Aorta (tissue), 5 donors: ENCODE measurements at regions not wholly inside any gene's neighbourhood (a gene's known extent, or its start where the extent isn't known, plus 50 kb on each side); places are given as distances from the start of the nearest gene placed in this dataset.

Experiments
- ATAC-seq: fragments of 200-7000 bp; cut with Tn5 transposase; one replicate; pipeline ENCODE4 v1.9.1; 2022; ENCODE audit warnings: moderate library complexity; ENCODE audit not compliant: low FRiP score
- DNase-seq, 2 donors: peaks; one replicate each; pipeline ENCODE4 v3.0.0-alpha.2; 2020
- H3K27ac ChIP-seq, 2 donors: one replicate each; pipeline ENCODE4 v1.5.1; 2013; ENCODE audit warnings: low read length in 2 of 2, mild to moderate bottlenecking in 2 of 2, moderate library complexity in 2 of 2, control low read depth in 1 of 2, inconsistent platforms in 1 of 2, low read depth in 1 of 2
- H3K27me3 ChIP-seq, 2 donors: one replicate each; pipeline ENCODE4 v1.6.1; 2013; ENCODE audit warnings: control low read depth in 1 of 2, low read length in 1 of 2, mild to moderate bottlenecking in 1 of 2, moderate library complexity in 1 of 2; ENCODE audit not compliant: insufficient read depth in 2 of 2, control insufficient read depth in 1 of 2
- H3K36me3 ChIP-seq, 2 donors: one replicate each; pipeline ENCODE4 v1.6.1; 2013; ENCODE audit warnings: control low read depth in 1 of 2, low read length in 1 of 2, mild to moderate bottlenecking in 1 of 2; ENCODE audit not compliant: insufficient read depth in 2 of 2, control insufficient read depth in 1 of 2
- H3K4me1 ChIP-seq, 2 donors: one replicate each; pipeline ENCODE4 v1.6.1; 2013; ENCODE audit warnings: low read length in 2 of 2, control low read depth in 1 of 2, mild to moderate bottlenecking in 1 of 2, moderate library complexity in 1 of 2; ENCODE audit not compliant: insufficient read depth in 2 of 2, control insufficient read depth in 1 of 2
- H3K4me3 ChIP-seq, 2 donors: one replicate each; pipeline ENCODE4 v1.5.1; 2013; ENCODE audit warnings: low read length in 2 of 2, control low read depth in 1 of 2, mild to moderate bottlenecking in 1 of 2
- H3K9me3 ChIP-seq: one replicate; pipeline ENCODE4 v1.6.1; 2013; ENCODE audit warnings: mild to moderate bottlenecking, low read length; ENCODE audit not compliant: control insufficient read depth
- WGBS, 2 donors: extraction: QIAGEN DNeasy Blood & Tissue Kit; methylation state at CpG; one replicate each; pipeline ENCODE4 v1.1.7; 2013; 5-methylcytosine and 5-hydroxymethylcytosine counted together
- intact Hi-C, 2 donors: fragments of 100-400 bp; cut with DNase I; formaldehyde crosslinking; loops; one replicate each; pipeline versions ENCODE4 v1.14.2 to v1.15.0; 2022
- donor health status: healthy with polysubstance abuse.
- donor health status: Bipolar disorder and iron deficiency.
- donor health status: DM: no; HTN: no; CAD: no.
- donor health status: DM: no; HTN: no; CAD: no.
- donor health status: DM: yes; HTN: yes; CAD: no.

DNA sequence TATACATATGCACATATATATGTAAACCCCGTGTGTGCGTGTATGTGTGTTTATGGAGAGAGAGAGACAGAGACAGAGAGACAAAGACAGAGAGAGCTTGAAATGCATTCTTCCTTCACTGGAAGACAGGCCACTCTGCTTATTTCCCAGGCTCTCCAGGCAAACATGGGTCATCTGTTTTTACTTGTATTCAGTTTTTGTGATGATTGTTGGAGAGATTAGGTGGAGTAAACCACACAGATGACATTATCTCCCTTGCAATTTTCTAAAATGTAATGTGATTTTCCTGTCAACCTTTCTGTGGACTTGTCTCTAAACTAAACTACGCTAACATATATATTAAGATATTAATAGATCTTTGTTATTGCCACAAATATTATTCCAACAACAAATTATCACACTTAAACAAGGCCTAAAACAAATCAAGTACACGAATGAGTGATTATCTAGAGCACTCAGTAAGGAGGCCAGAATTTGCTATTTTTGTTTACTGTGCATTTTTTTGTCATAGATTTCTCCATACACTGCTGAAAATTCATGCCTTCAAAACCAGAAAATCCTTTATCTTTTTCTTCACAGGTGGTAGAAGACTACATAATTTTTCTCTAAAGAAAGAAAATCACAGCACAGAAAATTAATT is 251.8 kb upstream of the SLIT2 start:
- DNase-seq = no peak
- Histone ChIP-seq H3K4me3 (no peak overlapping the region), H3K27me3 (no peaks in the 10 kb centered on the region), H3K4me1 (no peaks in the 10 kb centered on the region), H3K36me3 (no peaks in the 10 kb centered on the region), H3K27ac (no peak overlapping the region), H3K9me3 (no peaks in the 10 kb centered on the region)
- 90 to 91% methylated on average over 4 of the region's 4 CpGs for WGBS, 2 donors
- no peak for ATAC-seq
- intact Hi-C loops = no loop called here

GRCh38 chr4:19999276-19999675 is 252.4 kb upstream of the SLIT2 start:
- Histone ChIP-seq H3K36me3 (no peaks in the 10 kb centered on the region), H3K4me1 (no peaks in the 10 kb centered on the region), H3K9me3 (no peaks in the 10 kb centered on the region), H3K27ac (no peak overlapping the region), H3K4me3 (no peak overlapping the region), H3K27me3 (no peaks in the 10 kb centered on the region)
- no peak for ATAC-seq
- 74% methylated on average over 1 of the region's 1 CpG for WGBS, 2 donors
- intact Hi-C loops = no loop called here
- DNase-seq = no peak

DNA sequence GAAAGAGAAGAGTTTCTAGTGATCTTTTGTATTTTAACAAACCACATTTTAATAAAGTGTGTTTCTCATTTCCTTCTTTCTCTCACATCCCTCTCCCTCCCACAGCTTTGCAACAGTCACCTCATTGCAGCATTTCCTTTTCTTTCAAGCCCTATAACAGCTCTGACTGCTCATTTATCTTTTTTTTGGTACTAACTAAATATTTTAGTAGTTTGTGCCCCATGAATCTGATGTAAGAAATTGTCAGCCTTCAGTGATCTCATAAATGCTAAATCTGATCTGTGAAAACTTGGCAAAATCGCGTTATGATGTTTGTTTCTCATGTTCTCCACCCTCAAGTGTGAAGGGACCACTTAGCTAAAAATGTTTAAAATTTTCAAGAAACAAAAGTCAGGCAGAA is 258.5 kb upstream of the SLIT2 start:
- Histone ChIP-seq H3K36me3 (no peaks in the 10 kb centered on the region), H3K9me3 (no peaks in the 10 kb centered on the region), H3K4me3 (no peak overlapping the region), H3K27me3 (no peaks in the 10 kb centered on the region), H3K27ac (no peak overlapping the region), H3K4me1 (no peaks in the 10 kb centered on the region)
- WGBS, 2 donors = 32 to 43% methylated on average over 2 of the region's 2 CpGs
- no peak for DNase-seq
- intact Hi-C loops = no loop called here
- no peak for ATAC-seq

DNA sequence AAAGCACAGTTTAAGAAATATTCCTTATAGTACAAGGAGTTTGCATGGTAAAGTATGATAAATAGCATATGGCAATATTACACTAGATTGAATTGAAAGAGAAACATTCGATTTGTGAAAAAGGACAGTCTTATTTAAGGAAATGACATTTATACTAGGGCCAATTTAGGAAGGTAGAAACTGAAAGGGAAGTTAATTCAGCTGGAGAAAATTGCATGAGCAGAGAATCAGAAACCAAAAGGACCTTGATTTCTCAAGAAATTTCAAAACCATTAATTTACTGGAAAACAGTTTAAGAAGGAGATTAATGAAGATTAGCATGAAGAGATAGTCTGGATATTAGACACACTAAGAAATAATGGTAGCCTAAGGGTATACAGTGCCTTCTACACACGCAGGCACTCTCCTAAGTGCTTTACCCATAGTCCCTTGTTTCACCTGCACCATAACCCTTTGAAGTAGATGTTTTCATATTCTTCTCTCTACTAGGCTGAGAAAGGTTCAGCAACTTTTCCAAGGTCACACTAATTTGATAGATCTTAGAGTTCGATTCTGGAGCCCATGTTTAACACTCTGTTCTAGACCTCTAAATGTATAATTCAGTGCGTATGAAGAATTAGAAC is 259.1 kb upstream of the SLIT2 start:
- Histone ChIP-seq H3K4me1 (no peaks in the 10 kb centered on the region), H3K27me3 (no peaks in the 10 kb centered on the region), H3K9me3 (no peaks in the 10 kb centered on the region), H3K4me3 (no peak overlapping the region), H3K36me3 (no peaks in the 10 kb centered on the region), H3K27ac (no peak overlapping the region)
- intact Hi-C loops = no loop called here
- ATAC-seq (no peak), DNase-seq (no peak)
- 76 to 82% methylated on average over 4 of the region's 4 CpGs for WGBS, 2 donors

DNA sequence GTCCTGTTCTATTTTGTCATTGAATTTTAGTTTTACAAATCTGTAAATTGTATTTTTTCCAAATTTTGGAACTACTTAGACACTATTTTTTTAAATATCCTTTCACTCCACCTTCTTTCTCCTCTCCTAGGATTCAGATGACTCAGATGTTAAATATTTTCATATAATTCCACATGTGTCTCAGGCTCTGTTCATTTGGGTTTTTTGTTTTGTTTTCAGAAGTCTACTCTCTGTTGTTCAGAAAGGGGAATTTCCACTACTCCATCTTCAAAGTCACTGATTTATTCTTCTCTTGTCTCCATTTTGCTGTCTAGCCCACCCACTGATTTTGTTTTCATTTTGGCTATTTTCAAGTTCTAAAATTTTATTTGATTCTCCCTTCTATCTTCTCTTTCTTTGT is 264.0 kb upstream of the SLIT2 start:
- ATAC-seq = no peak

DNA sequence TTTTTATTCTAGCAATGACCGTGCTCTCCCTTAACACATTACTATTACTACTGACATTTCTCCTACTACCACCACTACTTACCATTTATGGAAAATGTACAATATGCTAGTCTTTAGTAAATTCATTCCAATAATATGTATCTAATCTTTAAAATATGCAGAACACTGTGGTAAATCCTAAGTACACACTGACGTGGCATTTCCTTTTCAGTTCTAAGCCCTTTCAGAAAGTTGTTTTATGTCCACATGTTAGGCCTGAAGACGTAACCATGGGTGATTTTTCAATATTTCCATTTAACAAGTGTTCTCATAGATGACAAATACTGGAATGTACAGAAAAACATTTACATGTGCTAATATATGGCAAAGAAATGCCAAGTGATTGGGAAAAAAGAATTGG is 268.6 kb upstream of the SLIT2 start:
- DNase-seq (no peak), ATAC-seq (no peak)
- H3K9me3 ChIP-seq = peaks cover 1% of the 10 kb centered on the region
- H3K4me3 ChIP-seq = no peak overlapping the region
- intact Hi-C loops = no loop called here
- no peaks in the 10 kb centered on the region for H3K36me3 ChIP-seq
- no peaks in the 10 kb centered on the region for H3K4me1 ChIP-seq
- WGBS, 2 donors = 25 to 32% methylated on average over 3 of the region's 3 CpGs
- no peaks in the 10 kb centered on the region for H3K27me3 ChIP-seq
- no peak overlapping the region for H3K27ac ChIP-seq

More for the DNA sequence above, 264.0 kb upstream of the SLIT2 start:
- Histone ChIP-seq H3K36me3 (no peaks in the 10 kb centered on the region), H3K4me3 (no peak overlapping the region), H3K27ac (no peak overlapping the region), H3K9me3 (no peaks in the 10 kb centered on the region), H3K4me1 (no peaks in the 10 kb centered on the region), H3K27me3 (no peaks in the 10 kb centered on the region)
- intact Hi-C loops = no loop called here
- DNase-seq = no peak

DNA sequence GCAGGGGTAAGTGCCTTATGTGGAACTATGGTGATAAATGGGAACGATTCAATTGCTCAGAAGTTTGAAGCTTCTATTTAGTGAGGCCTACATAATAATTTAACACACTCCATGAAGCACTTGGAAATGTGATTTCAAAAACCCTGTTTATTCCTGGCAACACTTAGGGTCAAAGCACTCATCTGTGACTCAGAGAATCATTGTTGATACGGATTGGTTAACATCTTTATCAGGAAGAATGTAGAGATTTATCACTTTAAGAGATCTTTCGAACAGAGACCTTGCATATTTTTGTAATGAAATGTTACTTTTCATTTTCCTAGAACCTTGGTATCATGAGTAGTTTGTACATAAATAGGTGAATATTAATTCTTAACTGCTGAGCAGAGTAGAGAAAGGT is 269.1 kb upstream of the SLIT2 start:
- Histone ChIP-seq H3K36me3 (no peaks in the 10 kb centered on the region), H3K4me3 (no peak overlapping the region), H3K27me3 (no peaks in the 10 kb centered on the region), H3K27ac (no peak overlapping the region), H3K9me3 (peaks cover 1% of the 10 kb centered on the region), H3K4me1 (no peaks in the 10 kb centered on the region)
- WGBS, 2 donors = 55 to 63% methylated on average over 3 of the region's 3 CpGs
- intact Hi-C loops = no loop called here
- ATAC-seq (no peak), DNase-seq (no peak)

GRCh38 chr4:19971829-19972228 is 279.9 kb upstream of the SLIT2 start:
- Histone ChIP-seq H3K27me3 (no peaks in the 10 kb centered on the region), H3K4me3 (no peak overlapping the region), H3K9me3 (peaks cover 4% of the 10 kb centered on the region), H3K27ac (no peak overlapping the region), H3K36me3 (no peaks in the 10 kb centered on the region), H3K4me1 (no peaks in the 10 kb centered on the region)
- DNase-seq (no peak), ATAC-seq (no peak)
- intact Hi-C loops = no loop called here
- 92 to 94% methylated on average over 1 of the region's 1 CpG for WGBS, 2 donors

DNA sequence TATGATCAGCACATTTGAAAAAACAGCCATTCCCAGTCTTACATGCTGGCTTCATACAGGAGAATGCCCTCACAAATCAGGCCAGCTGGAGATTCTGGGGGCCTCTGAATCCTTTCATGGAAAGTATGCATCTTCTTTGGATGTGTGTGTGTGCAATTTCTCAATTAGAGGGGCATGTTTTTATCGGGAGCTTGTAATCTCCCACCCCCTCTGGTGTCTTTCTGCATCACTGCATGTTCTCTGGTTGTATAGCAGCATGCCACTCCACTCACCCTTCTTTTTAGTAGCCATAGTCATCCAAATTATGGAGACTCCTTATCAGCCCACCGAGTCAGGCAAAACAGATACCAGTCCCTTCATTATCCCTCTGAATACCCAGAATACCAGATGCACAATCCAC is 282.2 kb upstream of the SLIT2 start:
- Histone ChIP-seq H3K9me3 (no peaks in the 10 kb centered on the region), H3K4me1 (no peaks in the 10 kb centered on the region), H3K36me3 (no peaks in the 10 kb centered on the region), H3K4me3 (no peak overlapping the region), H3K27me3 (no peaks in the 10 kb centered on the region), H3K27ac (no peak overlapping the region)
- intact Hi-C loops = no loop called here
- DNase-seq (no peak), ATAC-seq (no peak)
- 65 to 84% methylated on average over 2 of the region's 2 CpGs for WGBS, 2 donors
